HEK293T (cell line): ENCODE measurements at regions not wholly inside any gene's neighbourhood (a gene's known extent, or its start where the extent isn't known, plus 50 kb on each side); places are given as distances from the start of the nearest gene placed in this dataset.

ENCODE experiments used
- BHLHE40 ChIP-seq: fragments of 450-650 bp; IDR thresholded peaks from 2 replicates; pipeline ENCODE4 v1.6.1; 2016; ENCODE audit warnings: mild to moderate bottlenecking, moderate library complexity, borderline replicate concordance
- CTBP1 ChIP-seq: fragments of 450-650 bp; IDR thresholded peaks from 2 replicates; pipeline ENCODE4 v1.6.1; 2016; ENCODE audit warnings: borderline replicate concordance
- ELF4 ChIP-seq: fragments of 450-650 bp; IDR thresholded peaks from 2 replicates; pipeline ENCODE4 v1.6.1; 2017; ENCODE audit warnings: antibody characterized with exemption
- FOXK2 ChIP-seq: fragments of 450-650 bp; IDR thresholded peaks from 2 replicates; pipeline ENCODE4 v1.6.1; 2016; ENCODE audit warnings: mild to moderate bottlenecking
- FOXM1 ChIP-seq: fragments of 450-650 bp; IDR thresholded peaks from 2 replicates; pipeline ENCODE4 v1.6.1; 2017; ENCODE audit warnings: mild to moderate bottlenecking, borderline replicate concordance
- L3MBTL2 ChIP-seq: fragments of 450-650 bp; conservative IDR thresholded peaks from 2 replicates; pipeline ENCODE4 v1.6.1; 2016; ENCODE audit warnings: mild to moderate bottlenecking
- LEF1 ChIP-seq: fragments of 450-650 bp; IDR thresholded peaks from 2 replicates; pipeline ENCODE4 v1.6.1; 2017; ENCODE audit warnings: mild to moderate bottlenecking, borderline replicate concordance
- NFRKB ChIP-seq: fragments of 450-650 bp; IDR thresholded peaks from 2 replicates; pipeline ENCODE4 v1.6.1; 2016; ENCODE audit warnings: mild to moderate bottlenecking, moderate library complexity
- PKNOX1 ChIP-seq: fragments of 450-650 bp; IDR thresholded peaks from 2 replicates; pipeline ENCODE4 v1.6.1; 2016
- SP1 ChIP-seq: fragments of 450-650 bp; IDR thresholded peaks from 2 replicates; pipeline ENCODE4 v1.6.1; 2017
- SUZ12 ChIP-seq: fragments of 450-650 bp; IDR thresholded peaks from 2 replicates; pipeline ENCODE4 v1.6.1; 2016; ENCODE audit warnings: mild to moderate bottlenecking
- TARDBP ChIP-seq: fragments of 450-650 bp; IDR thresholded peaks from 2 replicates; pipeline ENCODE4 v1.6.1; 2016
- ZNF384 ChIP-seq: fragments of 450-650 bp; IDR thresholded peaks from 2 replicates; pipeline ENCODE4 v1.6.1; 2016

- no peak for TF ChIP-seq CTBP1
- TF ChIP-seq SUZ12: no peak
- TF ChIP-seq ELF4: no peak
- no peak for TF ChIP-seq NFRKB
- TF ChIP-seq FOXM1: no peak
- TF ChIP-seq ZNF384: no peak
- TF ChIP-seq LEF1: no peak
- TF ChIP-seq SP1: no peak
- no peak for TF ChIP-seq PKNOX1
- TF ChIP-seq BHLHE40: no peak
- TF ChIP-seq L3MBTL2: no peak
- no peak for TF ChIP-seq TARDBP
- no peak for TF ChIP-seq FOXK2
These were observed 270.6 kb downstream of the FAM170A start for GRCh38 chr5:119899981-119900380.
